ENCODE measurements at regions not wholly inside any gene's neighbourhood (a gene's known extent, or its start where the extent isn't known, plus 50 kb on each side); places are given as distances from the start of the nearest gene placed in this dataset.

DNA sequence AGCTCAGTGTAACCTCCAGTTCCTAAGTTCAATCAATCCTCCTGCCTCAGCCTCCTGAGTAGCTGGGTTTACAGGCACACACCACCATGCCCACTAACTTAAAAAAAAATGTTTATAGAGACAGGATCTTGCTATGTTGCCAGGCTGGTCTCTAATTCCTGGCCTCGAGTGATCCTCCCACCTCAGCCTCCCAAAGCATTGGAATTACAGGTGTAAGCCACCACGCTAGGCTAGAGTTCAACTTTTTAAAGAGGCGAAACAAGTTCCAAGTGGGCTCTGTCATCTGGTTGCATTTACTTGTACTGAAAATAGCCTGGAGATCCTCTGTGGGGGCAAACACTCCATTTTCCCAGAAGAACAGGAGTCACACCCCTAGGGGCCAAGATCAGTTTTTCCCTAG is 100.7 kb upstream of the RIPOR2 start:
- Mint-ChIP-seq H3K4me1 (peaks cover 74% of the 10 kb centered on the region), H3K36me3 (ENCODE audit: low read depth) (peaks cover 9% of the 10 kb centered on the region), H3K9me3 (ENCODE audit: low read depth) (no peaks in the 10 kb centered on the region), H3K27me3 (no peaks in the 10 kb centered on the region), H3K27ac (peak overlapping the region; percentile 93), H3K4me3 (peak overlapping the region; percentile 81)
- DNase-seq (no peak), ATAC-seq (no peak)
- ChIA-PET CTCF (interaction anchor here (0.7 to 7.2 kb wide), 8 partner anchors 8 to 145 kb away, joined by 3 to 75 read pairs (median 4); no protein-coding TSS in a partner anchor), POLR2A (interaction anchor here (0.8 to 1.0 kb wide), 2 partner anchors 16 to 19 kb away, joined by 3 read pairs; no protein-coding TSS in a partner anchor)
- intact Hi-C loops (cut with DNase I, micrococcal nuclease), result no loop called here

DNA sequence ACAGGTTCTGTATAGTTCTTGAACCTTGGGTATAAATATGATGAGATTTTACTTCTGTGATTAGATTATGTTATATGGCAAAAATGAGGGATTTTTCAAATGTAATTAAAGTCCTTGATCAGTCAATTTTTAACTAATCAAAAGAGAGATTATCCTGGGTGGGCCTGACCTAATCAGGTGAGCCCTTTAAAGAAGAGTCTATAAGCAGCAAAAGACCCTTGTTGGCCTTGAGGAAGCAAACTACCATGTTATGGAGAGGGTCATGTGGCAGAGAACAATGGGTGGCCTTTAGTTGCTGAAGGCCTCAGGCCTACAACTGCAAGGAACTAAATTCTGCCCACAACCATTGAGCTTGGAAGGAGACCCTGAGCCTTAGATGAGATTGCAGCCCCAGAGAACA is 102.5 kb upstream of the RIPOR2 start:
- H3K4me1 Mint-ChIP-seq, result peaks cover 87% of the 10 kb centered on the region
- peak overlapping the region; percentile 98 for H3K27ac Mint-ChIP-seq
- no peaks in the 10 kb centered on the region for H3K27me3 Mint-ChIP-seq
- intact Hi-C loops (cut with DNase I, micrococcal nuclease), result no loop called here
- ChIA-PET POLR2A (no interaction called here), CTCF (interaction anchor here (0.8 to 7.2 kb wide), 6 partner anchors 12 to 206 kb away, joined by 3 to 75 read pairs (median 6); no protein-coding TSS in a partner anchor)
- ATAC-seq, result no peak
- H3K36me3 Mint-ChIP-seq (ENCODE audit: low read depth), result peaks cover 9% of the 10 kb centered on the region
- DNase-seq, result no peak
- H3K9me3 Mint-ChIP-seq (ENCODE audit: low read depth), result no peaks in the 10 kb centered on the region
- no peak overlapping the region for H3K4me3 Mint-ChIP-seq

DNA sequence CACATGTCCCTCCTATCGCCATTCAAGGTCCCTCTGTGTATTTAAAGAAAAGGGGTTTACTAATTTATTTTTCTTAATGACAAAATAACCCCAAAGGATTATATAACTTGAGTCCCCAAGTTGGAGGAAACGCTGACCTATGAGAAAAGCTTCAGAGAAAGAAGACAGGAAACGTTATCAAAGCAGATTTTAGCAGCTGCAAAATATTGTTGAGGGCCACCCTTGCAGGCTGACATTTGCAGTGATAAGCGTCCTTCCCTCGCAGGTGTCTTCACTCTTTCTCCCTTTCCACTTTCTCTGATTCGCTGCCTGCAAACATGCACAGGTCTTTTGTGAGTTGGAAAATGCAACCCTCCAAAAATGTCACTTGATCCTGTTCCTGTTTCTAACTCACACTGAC is 103.2 kb upstream of the RIPOR2 start:
- POLR2A ChIA-PET, result no interaction called here
- intact Hi-C loops (cut with DNase I, micrococcal nuclease), result no loop called here
- no peak for ATAC-seq
- Mint-ChIP-seq H3K27me3 (no peaks in the 10 kb centered on the region), H3K4me1 (peaks cover 87% of the 10 kb centered on the region), H3K36me3 (ENCODE audit: low read depth) (peaks cover 9% of the 10 kb centered on the region), H3K9me3 (ENCODE audit: low read depth) (no peaks in the 10 kb centered on the region), H3K4me3 (peak overlapping the region; percentile 91), H3K27ac (peak overlapping the region; percentile 98)
- CTCF ChIA-PET, result interaction anchor here (1.7 to 7.2 kb wide), 5 partner anchors 13 to 158 kb away, joined by 3 to 75 read pairs (median 7); no protein-coding TSS in a partner anchor
- no peak for DNase-seq

DNA sequence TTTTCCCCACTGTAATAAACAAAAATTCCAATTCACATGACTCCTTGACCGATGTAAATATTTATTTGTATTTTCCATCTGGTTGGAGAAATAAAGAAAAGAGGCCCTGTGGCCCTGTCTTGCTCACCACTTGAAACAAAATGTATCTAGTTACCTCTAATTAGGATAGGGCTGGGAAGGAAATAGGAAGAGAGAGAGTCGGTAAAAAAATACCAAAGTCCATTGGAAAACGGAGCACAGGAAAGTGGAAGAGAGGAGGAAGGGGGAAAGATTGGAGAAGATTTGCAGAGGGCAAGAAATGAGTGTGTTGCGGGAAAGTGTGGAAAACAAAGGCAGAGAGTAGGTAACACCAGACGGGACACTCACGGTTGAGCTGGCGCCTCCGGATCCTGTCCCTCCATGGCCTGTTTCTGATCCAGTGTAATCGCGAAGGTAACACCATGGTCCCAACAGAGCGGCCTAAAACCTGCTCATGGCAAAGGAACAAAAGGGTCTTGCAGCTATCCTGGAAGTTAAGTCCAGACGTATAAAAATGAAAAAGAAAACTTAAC is 105.8 kb upstream of the RIPOR2 start:
- peak; percentile 36 for ATAC-seq
- Mint-ChIP-seq H3K27ac (peak overlapping the region; percentile 98), H3K9me3 (ENCODE audit: low read depth) (no peaks in the 10 kb centered on the region), H3K4me3 (peak overlapping the region; percentile 91), H3K27me3 (no peaks in the 10 kb centered on the region), H3K36me3 (ENCODE audit: low read depth) (peaks cover 9% of the 10 kb centered on the region), H3K4me1 (peaks cover 69% of the 10 kb centered on the region)
- CTCF ChIA-PET, result interaction anchor here (0.7 to 4.5 kb wide), 7 partner anchors 12 to 196 kb away, joined by 3 to 39 read pairs (median 4); no protein-coding TSS in a partner anchor
- POLR2A ChIA-PET, result no interaction called here
- intact Hi-C loops (cut with DNase I, micrococcal nuclease), result loop anchor here (1.0 kb wide), 4 partner anchors 9 to 158 kb away; no protein-coding TSS in a partner anchor
- DNase-seq, result peak; percentile 40

DNA sequence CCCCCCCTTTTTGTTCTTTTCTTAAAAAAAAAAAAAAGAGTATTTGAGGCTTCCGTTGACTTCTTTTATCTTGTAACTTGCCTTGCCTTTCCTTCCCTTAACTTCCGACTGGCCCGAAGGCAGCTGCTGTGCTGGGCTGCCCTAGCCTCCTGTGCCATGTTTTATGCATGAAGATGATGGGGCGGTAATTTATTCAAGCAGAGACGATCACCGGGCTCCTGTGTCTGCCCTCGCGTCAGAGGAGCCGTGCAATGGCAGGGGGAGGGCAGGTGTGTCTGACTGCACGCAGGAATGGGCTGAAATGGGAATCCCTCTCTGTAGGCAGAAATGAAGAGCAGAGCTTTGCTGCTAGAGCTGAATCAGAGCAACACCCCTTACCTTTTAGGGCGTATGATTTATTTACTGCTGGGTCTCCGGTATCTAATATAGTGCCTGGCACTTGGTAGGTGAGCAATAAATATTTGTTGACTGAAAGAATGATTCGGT is 106.3 kb upstream of the RIPOR2 start:
- peak overlapping the region; percentile 98 for H3K27ac Mint-ChIP-seq
- H3K4me3 Mint-ChIP-seq, result peak overlapping the region; percentile 91
- intact Hi-C loops (cut with DNase I, micrococcal nuclease), result no loop called here
- POLR2A ChIA-PET, result no interaction called here
- CTCF ChIA-PET, result interaction anchor here (0.7 to 4.5 kb wide), 11 partner anchors 9 to 197 kb away, joined by 3 to 39 read pairs (median 4); no protein-coding TSS in a partner anchor
- peaks cover 9% of the 10 kb centered on the region for H3K36me3 Mint-ChIP-seq (ENCODE audit: low read depth)
- no peaks in the 10 kb centered on the region for H3K27me3 Mint-ChIP-seq
- ATAC-seq (peak; percentile 60), DNase-seq (peak; percentile 70)
- H3K4me1 Mint-ChIP-seq, result peaks cover 69% of the 10 kb centered on the region
- no peaks in the 10 kb centered on the region for H3K9me3 Mint-ChIP-seq (ENCODE audit: low read depth)

DNA sequence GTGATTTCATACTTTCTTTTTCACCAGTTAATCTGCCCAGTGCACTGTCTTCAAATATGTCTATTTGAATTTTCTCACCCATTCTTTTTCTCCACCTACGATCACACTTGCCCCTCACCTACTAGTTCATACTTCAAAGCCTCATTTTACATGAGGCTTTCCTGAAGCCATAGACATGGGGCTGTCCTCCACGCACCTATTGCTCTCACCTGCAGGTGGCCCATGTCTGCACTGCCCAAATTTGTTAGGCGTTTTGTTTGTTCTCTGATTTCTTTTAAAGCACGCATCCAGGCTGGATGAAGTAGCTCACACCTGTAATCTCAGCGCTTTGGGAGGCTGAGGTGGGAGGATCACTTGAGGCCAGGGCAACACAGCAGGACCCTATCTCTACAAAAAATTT is 106.8 kb upstream of the RIPOR2 start:
- ChIA-PET CTCF (interaction anchor here (0.7 to 4.5 kb wide), 9 partner anchors 8 to 197 kb away, joined by 3 to 39 read pairs (median 4); no protein-coding TSS in a partner anchor), POLR2A (no interaction called here)
- Mint-ChIP-seq H3K27ac (peak overlapping the region; percentile 98), H3K36me3 (ENCODE audit: low read depth) (peaks cover 9% of the 10 kb centered on the region), H3K4me3 (peak overlapping the region; percentile 91), H3K4me1 (peaks cover 66% of the 10 kb centered on the region), H3K27me3 (no peaks in the 10 kb centered on the region), H3K9me3 (ENCODE audit: low read depth) (no peaks in the 10 kb centered on the region)
- peak; percentile 39 for ATAC-seq
- DNase-seq, result peak; percentile 53
- intact Hi-C loops (cut with DNase I, micrococcal nuclease), result no loop called here

DNA sequence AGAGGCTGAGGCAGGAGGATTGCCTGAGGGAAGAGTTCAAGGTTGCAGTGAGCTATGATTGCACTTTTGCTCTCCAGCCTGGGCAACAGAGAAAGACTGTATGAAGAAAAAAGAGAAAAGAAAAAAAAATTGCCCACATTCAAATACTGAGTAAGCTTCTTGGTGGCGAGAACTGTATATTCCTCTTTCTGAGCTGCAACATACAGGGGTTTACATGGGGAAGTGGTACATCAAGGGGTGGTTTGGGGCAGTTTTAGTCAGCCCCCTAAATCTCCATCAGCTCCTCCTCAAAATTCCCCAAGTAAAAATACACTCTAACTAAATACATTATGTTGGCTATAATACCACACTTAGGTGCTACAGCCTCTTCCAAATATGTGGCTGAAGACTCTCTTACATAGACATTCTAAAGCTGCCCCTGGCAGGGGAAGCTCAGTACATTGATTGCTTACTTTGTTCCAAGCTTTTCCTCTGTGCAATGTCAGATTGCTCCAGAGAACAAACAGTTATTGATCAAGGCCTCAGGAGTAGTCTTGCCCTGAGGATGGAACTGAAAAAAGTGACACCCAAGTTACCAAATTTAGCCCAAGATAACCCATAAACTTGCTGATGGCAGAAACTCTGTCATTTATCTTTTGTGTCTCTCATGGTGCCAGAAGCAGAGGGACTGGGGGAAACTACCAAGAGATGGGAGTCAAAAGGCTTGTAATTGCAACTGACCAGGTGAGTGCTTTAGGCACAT is 107.4 kb upstream of the RIPOR2 start:
- peak overlapping the region; percentile 98 for H3K27ac Mint-ChIP-seq
- intact Hi-C loops (cut with DNase I, micrococcal nuclease), result no loop called here
- H3K9me3 Mint-ChIP-seq (ENCODE audit: low read depth), result no peaks in the 10 kb centered on the region
- H3K4me3 Mint-ChIP-seq, result peak overlapping the region; percentile 91
- ChIA-PET CTCF (interaction anchor here (0.6 to 4.5 kb wide), 12 partner anchors 8 to 377 kb away, joined by 3 to 39 read pairs (median 4); partner anchors contain the start of genes ACOT13 and TDP2), POLR2A (no interaction called here)
- H3K4me1 Mint-ChIP-seq, result peaks cover 62% of the 10 kb centered on the region
- H3K36me3 Mint-ChIP-seq (ENCODE audit: low read depth), result peaks cover 8% of the 10 kb centered on the region
- ATAC-seq (no peak), DNase-seq (no peak)
- no peaks in the 10 kb centered on the region for H3K27me3 Mint-ChIP-seq

DNA sequence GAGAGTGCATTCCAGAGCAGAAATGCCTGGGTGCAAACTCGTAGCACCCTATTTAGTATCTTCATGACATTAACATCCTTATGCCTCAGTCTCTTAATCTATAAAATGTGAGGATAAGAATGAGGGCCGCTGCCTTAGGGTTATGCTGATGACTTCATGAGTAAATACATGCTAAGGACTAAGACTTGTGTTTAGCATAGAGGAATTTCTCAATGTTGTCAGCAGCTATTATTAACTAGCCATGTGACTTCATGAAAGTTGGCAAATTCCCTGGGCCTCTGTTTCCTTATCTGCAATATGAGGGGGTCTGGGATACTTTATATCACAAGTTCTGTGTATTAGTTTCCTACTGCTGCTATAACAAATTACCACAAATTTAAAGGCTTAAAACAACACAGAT is 108.1 kb upstream of the RIPOR2 start:
- POLR2A ChIA-PET, result no interaction called here
- DNase-seq, result no peak
- no peaks in the 10 kb centered on the region for H3K27me3 Mint-ChIP-seq
- H3K4me3 Mint-ChIP-seq, result no peak overlapping the region
- H3K4me1 Mint-ChIP-seq, result peaks cover 55% of the 10 kb centered on the region
- ATAC-seq, result no peak
- H3K36me3 Mint-ChIP-seq (ENCODE audit: low read depth), result peaks cover 2% of the 10 kb centered on the region
- peak overlapping the region; percentile 28 for H3K27ac Mint-ChIP-seq
- intact Hi-C loops (cut with DNase I, micrococcal nuclease), result no loop called here
- CTCF ChIA-PET, result interaction anchor here (0.6 to 4.5 kb wide), 12 partner anchors 9 to 377 kb away, joined by 3 to 39 read pairs (median 4); partner anchors contain the start of genes ACOT13 and TDP2
- H3K9me3 Mint-ChIP-seq (ENCODE audit: low read depth), result no peaks in the 10 kb centered on the region

DNA sequence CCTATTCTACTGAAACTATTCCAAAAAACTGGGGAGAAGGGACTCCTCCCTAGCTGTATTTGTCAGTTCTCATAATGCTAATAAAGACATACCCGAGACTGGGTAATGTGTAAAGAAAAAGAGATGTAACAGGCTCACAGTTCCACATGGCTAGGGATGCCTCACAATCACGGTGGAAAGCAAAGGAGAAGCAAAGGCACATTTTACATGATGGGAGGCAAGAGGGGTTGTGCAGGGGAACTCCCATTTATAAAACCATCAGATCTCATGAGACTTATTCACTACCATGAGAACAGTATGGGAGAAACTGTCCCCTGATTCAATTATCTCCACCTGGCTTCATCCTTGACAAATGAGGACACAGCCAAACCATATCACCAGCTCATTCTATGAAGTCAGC is 111.2 kb upstream of the RIPOR2 start:
- no peak for DNase-seq
- ATAC-seq, result no peak
- H3K4me3 Mint-ChIP-seq, result no peak overlapping the region

DNA sequence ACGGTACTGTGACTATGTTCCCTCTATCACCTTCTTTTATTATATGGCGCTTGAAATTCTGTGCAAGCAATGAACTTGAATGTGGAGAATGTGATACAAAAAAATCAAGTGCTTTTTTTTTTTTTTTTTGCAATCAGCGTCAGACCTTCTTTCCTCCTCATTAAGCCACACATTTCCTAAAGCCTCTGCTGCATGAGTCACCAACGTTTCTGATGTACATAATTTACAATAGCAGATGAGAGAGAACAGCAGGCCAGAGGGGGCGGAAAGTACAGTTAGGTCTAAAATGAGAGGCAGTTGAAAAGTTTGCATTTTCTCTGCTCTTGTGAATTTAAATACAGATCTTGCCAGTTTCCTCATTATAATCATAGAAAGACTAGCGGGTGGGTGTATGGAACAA is 114.6 kb upstream of the RIPOR2 start:
- intact Hi-C loops (cut with DNase I, micrococcal nuclease), result loop anchor here (1.0 kb wide), 2 partner anchors 9 to 24 kb away; no protein-coding TSS in a partner anchor
- ChIA-PET POLR2A (no interaction called here), CTCF (interaction anchor here (0.6 to 1.0 kb wide), 3 partner anchors 8 to 1440 kb away, joined by 3 to 4 read pairs (median 3); no protein-coding TSS in a partner anchor)
- no peaks in the 10 kb centered on the region for H3K36me3 Mint-ChIP-seq (ENCODE audit: low read depth)
- peaks cover 5% of the 10 kb centered on the region for H3K9me3 Mint-ChIP-seq (ENCODE audit: low read depth)
- DNase-seq (peak; percentile 79), ATAC-seq (peak; percentile 94)
- H3K27ac Mint-ChIP-seq, result peak overlapping the region; percentile 91
- H3K4me3 Mint-ChIP-seq, result peak overlapping the region; percentile 65
- no peaks in the 10 kb centered on the region for H3K27me3 Mint-ChIP-seq
- H3K4me1 Mint-ChIP-seq, result peaks cover 58% of the 10 kb centered on the region

More for the DNA sequence above, 111.2 kb upstream of the RIPOR2 start:
- Mint-ChIP-seq H3K9me3 (ENCODE audit: low read depth) (no peaks in the 10 kb centered on the region), H3K36me3 (ENCODE audit: low read depth) (no peaks in the 10 kb centered on the region), H3K27ac (no peak overlapping the region), H3K27me3 (no peaks in the 10 kb centered on the region), H3K4me1 (peaks cover 50% of the 10 kb centered on the region)
- POLR2A ChIA-PET, result no interaction called here
- intact Hi-C loops (cut with DNase I, micrococcal nuclease), result no loop called here
- CTCF ChIA-PET, result interaction anchor here (1.3 to 1.5 kb wide), 2 partner anchors 12 to 24 kb away, joined by 4 to 8 read pairs; no protein-coding TSS in a partner anchor

DNA sequence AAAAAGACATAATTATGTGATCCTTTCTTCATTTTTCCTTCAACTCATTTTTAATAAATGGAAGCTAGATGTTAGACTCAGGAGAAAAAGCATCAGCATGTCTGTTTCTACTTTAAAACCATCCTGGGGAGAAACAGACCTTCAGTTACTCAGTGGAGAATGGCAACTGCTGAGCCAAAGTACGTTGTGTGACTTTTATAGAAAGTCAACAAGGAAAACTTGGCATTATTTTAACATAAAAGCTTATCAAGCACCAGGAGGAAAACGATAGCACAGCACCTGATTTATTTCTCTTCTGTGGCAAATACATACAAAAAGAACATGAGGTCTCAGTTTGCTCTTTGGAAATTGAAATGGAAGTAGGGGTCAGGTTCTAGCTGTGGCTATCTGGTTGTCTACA is 115.3 kb upstream of the RIPOR2 start:
- Mint-ChIP-seq H3K4me1 (peaks cover 63% of the 10 kb centered on the region), H3K27me3 (no peaks in the 10 kb centered on the region), H3K27ac (peak overlapping the region; percentile 91), H3K4me3 (peak overlapping the region; percentile 65), H3K9me3 (ENCODE audit: low read depth) (peaks cover 5% of the 10 kb centered on the region), H3K36me3 (ENCODE audit: low read depth) (peaks cover 5% of the 10 kb centered on the region)
- ATAC-seq (no peak), DNase-seq (no peak)
- CTCF ChIA-PET, result interaction anchor here (0.6 to 1.0 kb wide), 4 partner anchors 8 to 183 kb away, joined by 3 to 4 read pairs (median 4); no protein-coding TSS in a partner anchor
- POLR2A ChIA-PET, result no interaction called here
- intact Hi-C loops (cut with DNase I, micrococcal nuclease), result no loop called here
